Gastroesophageal sphincter (tissue), 4 donors: ENCODE measurements at regions not wholly inside any gene's neighbourhood (a gene's known extent, or its start where the extent isn't known, plus 50 kb on each side); places are given as distances from the start of the nearest gene placed in this dataset.

Source experiments
- ATAC-seq: fragments of 150-250 bp; one replicate; pipeline ENCODE4 v1.9.1; 2016; ENCODE audit warnings: mild to moderate bottlenecking, moderate library complexity
- H3K27ac ChIP-seq, 4 donors: fragments of 200-600 bp; sonication (generic) in 3 of 4; 1 replicate in 3 of 4; 2 replicates in 1 of 4; pipeline ENCODE4 v1.5.1; 2016 to 2019
- H3K27me3 ChIP-seq: fragments of 200-600 bp; sonication (generic); one replicate; pipeline ENCODE4 v1.5.1; 2019
- H3K36me3 ChIP-seq, 2 donors: fragments of 200-600 bp; sonication (generic); one replicate each; pipeline ENCODE4 v1.5.1; 2019; ENCODE audit warnings: control low read depth in 1 of 2
- H3K4me1 ChIP-seq, 3 donors: fragments of 200-600 bp; sonication (generic); 1 replicate in 2 of 3; 2 replicates in 1 of 3; pipeline ENCODE4 v1.5.1; 2016 to 2019; ENCODE audit warnings: control low read depth in 2 of 3
- H3K4me3 ChIP-seq, 2 donors: fragments of 200-600 bp; sonication (generic); one replicate each; pipeline ENCODE4 v1.5.1; 2019; ENCODE audit warnings: mild to moderate bottlenecking in 1 of 2, moderate library complexity in 1 of 2
- H3K9me3 ChIP-seq, 3 donors: fragments of 200-600 bp; sonication (generic); one replicate each; pipeline ENCODE4 v1.5.1; 2017 to 2019; ENCODE audit warnings: control low read depth in 2 of 3
- CTCF ChIP-seq, 4 experiments: fragments of 200-600 bp in 2 of 4; fragments of 450-650 bp in 2 of 4; sonication (generic) in 1 of 4; IDR thresholded peaks; one replicate each; pipeline ENCODE4 v1.5.1; 2017 to 2019; ENCODE audit warnings: antibody characterized with exemption in 4 of 4, mild to moderate bottlenecking in 2 of 4, moderate library complexity in 2 of 4
- EP300 ChIP-seq: sonication (generic); formaldehyde crosslinking; IDR thresholded peaks from one replicate; pipeline ENCODE4 v1.6.1; 2017; ENCODE audit warnings: antibody characterized with exemption, mild to moderate bottlenecking
- POLR2A ChIP-seq, 2 donors: fragments of 450-650 bp; IDR thresholded peaks; one replicate each; pipeline ENCODE4 v1.6.1; 2017; ENCODE audit warnings: antibody characterized with exemption in 2 of 2, mild to moderate bottlenecking in 2 of 2, moderate library complexity in 1 of 2
- POLR2AphosphoS5 ChIP-seq: sonication (generic); formaldehyde crosslinking; IDR thresholded peaks from one replicate; pipeline ENCODE4 v1.6.1; 2017; ENCODE audit warnings: antibody characterized with exemption
- WGBS, 2 donors: methylation state at CpG; one replicate each; pipeline ENCODE4 v1.1.5; 2018; ENCODE audit warnings: low coverage in 1 of 2; 5-methylcytosine and 5-hydroxymethylcytosine counted together

GRCh38 chr18:25825979-25826776, 264.2 kb downstream of the SS18 start:
- Histone ChIP-seq H3K4me1 (no peaks in the 10 kb centered on the region), H3K4me3 (no peak overlapping the region), H3K9me3 (peaks cover 0 to 6% (median 0%) of the 10 kb centered on the region in 3 donors), H3K36me3 (no peaks in the 10 kb centered on the region), H3K27me3 (no peaks in the 10 kb centered on the region), H3K27ac (no peak overlapping the region)
- ATAC-seq = no peak
- WGBS, 2 donors = 78 to 83% methylated on average over 3 to 4 of the region's 4 CpGs
- TF ChIP-seq POLR2A (IDR thresholded peaks at IDR 0.05) = no peak

GRCh38 chr18:25825056-25825455, 265.4 kb downstream of the SS18 start:
- Histone ChIP-seq H3K4me1 (no peaks in the 10 kb centered on the region), H3K27me3 (no peaks in the 10 kb centered on the region), H3K36me3 (no peaks in the 10 kb centered on the region), H3K27ac (no peak overlapping the region), H3K9me3 (peaks cover 0 to 6% (median 0%) of the 10 kb centered on the region in 3 donors), H3K4me3 (no peak overlapping the region)
- ATAC-seq = no peak
- TF ChIP-seq POLR2A (IDR thresholded peaks at IDR 0.05) = no peak
- no peak for TF ChIP-seq EP300
- no peak for TF ChIP-seq POLR2AphosphoS5
- TF ChIP-seq CTCF (IDR thresholded peaks at IDR 0.05) = no peak
- WGBS, 2 donors = 53 to 59% methylated on average over 3 to 4 of the region's 6 CpGs

- H3K36me3 ChIP-seq = no peaks in the 10 kb centered on the region
- no peak overlapping the region for H3K4me3 ChIP-seq
- ATAC-seq = no peak
- no peaks in the 10 kb centered on the region for H3K27me3 ChIP-seq
- TF ChIP-seq EP300 (no peak), CTCF (IDR thresholded peaks at IDR 0.05) (no peak), POLR2AphosphoS5 (no peak), POLR2A (IDR thresholded peaks at IDR 0.05) (no peak)
- H3K9me3 ChIP-seq = peaks cover 0 to 6% (median 0%) of the 10 kb centered on the region in 3 donors
- H3K27ac ChIP-seq = no peak overlapping the region
- H3K4me1 ChIP-seq = no peaks in the 10 kb centered on the region
- no CpG with 5 or more reads among the region's 1 CpG for WGBS, 2 donors
Observed at GRCh38 chr18:25819746-25820363, 270.6 kb downstream of the SS18 start.

- no peaks in the 10 kb centered on the region for H3K9me3 ChIP-seq
- no peak for ATAC-seq
- H3K4me3 ChIP-seq = no peak overlapping the region
- no peaks in the 10 kb centered on the region for H3K4me1 ChIP-seq
- H3K27ac ChIP-seq = no peak overlapping the region
- WGBS, 2 donors = 87 to 92% methylated on average over 4 to 5 of the region's 6 CpGs
- TF ChIP-seq CTCF (IDR thresholded peaks at IDR 0.05) (no peak), EP300 (no peak), POLR2A (IDR thresholded peaks at IDR 0.05) (no peak)
- no peaks in the 10 kb centered on the region for H3K36me3 ChIP-seq
- no peaks in the 10 kb centered on the region for H3K27me3 ChIP-seq
Observed at GRCh38 chr18:25818505-25818904, 271.9 kb downstream of the SS18 start.

GRCh38 chr18:25817546-25818237, 272.7 kb downstream of the SS18 start:
- Histone ChIP-seq H3K4me3 (no peak overlapping the region), H3K36me3 (no peaks in the 10 kb centered on the region), H3K27ac (no peak overlapping the region), H3K9me3 (no peaks in the 10 kb centered on the region), H3K27me3 (no peaks in the 10 kb centered on the region), H3K4me1 (no peaks in the 10 kb centered on the region)
- ATAC-seq = no peak
- 19 to 35% methylated on average over 4 to 5 of the region's 5 CpGs for WGBS, 2 donors
- no peak for TF ChIP-seq EP300
- TF ChIP-seq CTCF (IDR thresholded peaks at IDR 0.05) = no peak
- TF ChIP-seq POLR2AphosphoS5 = no peak
- TF ChIP-seq POLR2A (IDR thresholded peaks at IDR 0.05) = no peak
